ENCODE measurements at regions not wholly inside any gene's neighbourhood (a gene's known extent, or its start where the extent isn't known, plus 50 kb on each side); places are given as distances from the start of the nearest gene placed in this dataset.

DNA sequence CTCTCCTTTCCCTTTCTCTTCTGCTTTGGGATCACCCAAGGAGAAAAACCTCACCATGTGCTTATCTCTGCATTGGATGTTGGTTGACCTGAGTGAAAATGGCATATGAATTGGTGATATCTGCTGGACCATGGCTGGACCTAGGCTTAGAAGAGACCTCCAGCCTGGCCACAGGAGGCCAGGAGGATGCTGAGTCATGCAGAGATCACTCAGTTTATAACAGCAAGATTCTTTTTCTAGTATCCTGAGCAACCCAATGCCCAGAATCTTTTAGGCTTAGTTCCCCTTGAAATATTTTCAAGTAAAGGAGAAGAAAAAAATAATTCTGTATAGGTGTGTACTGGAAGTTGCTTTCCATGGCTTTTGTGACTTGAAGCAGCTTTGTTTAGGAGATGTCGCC lies 236.3 kb downstream of the KLF6 start:
- no peak overlapping the region for H3K4me3 ChIP-seq (ENCODE audit: control extremely low read depth in 1 of 5, extremely low read depth in 1 of 5, insufficient read depth in 1 of 5, low read depth in 2 of 5, low read length in 4 of 5)
- DNase-seq = no peak
- peaks cover 8 to 10% of the 10 kb centered on the region in 2 donors for H3K4me1 ChIP-seq (ENCODE audit: control insufficient read depth in 2 of 2, insufficient read depth in 2 of 2, low read length in 2 of 2)
- no peak overlapping the region for H3K9ac ChIP-seq (ENCODE audit: low read length)
- peaks cover 0 to 4% (median 0%) of the 10 kb centered on the region in 3 donors for H3K9me3 ChIP-seq (ENCODE audit: control extremely low read depth in 1 of 3, control insufficient read depth in 2 of 3, insufficient read depth in 1 of 3, low read length in 2 of 3)
- H3K4me2 ChIP-seq (replicated peaks; ENCODE audit: low read depth, low read length, poor library complexity, severe bottlenecking) = no peak overlapping the region
- H3K27me3 ChIP-seq (replicated peaks in 1 of 4; ENCODE audit: control extremely low read depth in 1 of 4, control insufficient read depth in 3 of 4, insufficient read depth in 4 of 4, low read length in 3 of 4) = no peaks in the 10 kb centered on the region
- Mint-ChIP-seq H3K27ac (no peak overlapping the region), H3K4me3 (no peak overlapping the region), H3K27me3 (no peaks in the 10 kb centered on the region), H3K4me1 (peaks cover 16% of the 10 kb centered on the region), H3K9me3 (ENCODE audit: insufficient read depth) (peaks cover 4% of the 10 kb centered on the region)
- H3K79me2 ChIP-seq (ENCODE audit: control insufficient read depth, insufficient read depth, low read length) = no peaks in the 10 kb centered on the region
- H3K36me3 ChIP-seq (replicated peaks in 1 of 2; ENCODE audit: control extremely low read depth in 1 of 2, control insufficient read depth in 1 of 2, extremely low read depth in 1 of 2, insufficient read depth in 2 of 2, low read length in 1 of 2) = no peaks in the 10 kb centered on the region
- H3K27ac ChIP-seq (ENCODE audit: low read length in 2 of 2) = no peak overlapping the region
- ChIA-PET POLR2A (no interaction called here), CTCF (no interaction called here)
- H2AFZ ChIP-seq (ENCODE audit: insufficient read depth, low read depth, low read length, poor library complexity, severe bottlenecking) = no peak overlapping the region
- intact Hi-C loops (cut with micrococcal nuclease) = no loop called here
- TF ChIP-seq CTCF (IDR thresholded peaks at IDR 0.05) (no peak), EZH2 (IDR thresholded peaks at IDR 0.05; ENCODE audit: borderline replicate concordance, insufficient read depth, low read depth, low read length, poor library complexity, severe bottlenecking) (no peak)
- ATAC-seq (ENCODE audit: low read depth) = no peak
- H4K20me1 ChIP-seq (ENCODE audit: control insufficient read depth, insufficient read depth, low read length, poor library complexity, severe bottlenecking) = no peaks in the 10 kb centered on the region
- WGBS (ENCODE audit: insufficient coverage) = no CpG with 5 or more reads among the region's 1 CpG

DNA sequence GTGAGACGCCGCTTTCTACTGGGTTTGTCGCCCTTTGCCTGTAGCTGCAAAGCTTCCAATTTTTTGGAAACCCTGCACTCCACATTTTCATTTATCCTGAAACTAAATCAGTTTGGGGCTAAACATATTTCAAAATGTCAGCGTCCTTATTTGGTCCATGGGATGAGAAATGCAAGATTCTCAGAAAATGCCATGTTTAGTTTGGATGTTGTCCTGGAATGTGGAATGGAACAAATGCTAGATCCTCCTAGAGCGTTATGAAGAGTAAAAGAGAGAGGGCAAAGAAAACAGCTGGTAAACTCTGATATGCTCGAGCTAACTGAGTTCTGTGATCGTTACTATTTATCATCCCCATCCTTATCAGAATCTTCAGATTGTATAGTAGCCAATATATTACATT lies 236.9 kb downstream of the KLF6 start:
- TF ChIP-seq EZH2 (IDR thresholded peaks at IDR 0.05; ENCODE audit: borderline replicate concordance, insufficient read depth, low read depth, low read length, poor library complexity, severe bottlenecking) = no peak
- no peak for TF ChIP-seq CTCF (IDR thresholded peaks at IDR 0.05)
- H3K27me3 Mint-ChIP-seq = no peaks in the 10 kb centered on the region
- H3K36me3 ChIP-seq (replicated peaks in 1 of 2; ENCODE audit: control extremely low read depth in 1 of 2, control insufficient read depth in 1 of 2, extremely low read depth in 1 of 2, insufficient read depth in 2 of 2, low read length in 1 of 2) = no peaks in the 10 kb centered on the region
- no peak overlapping the region for H2AFZ ChIP-seq (ENCODE audit: insufficient read depth, low read depth, low read length, poor library complexity, severe bottlenecking)
- H3K27ac Mint-ChIP-seq = no peak overlapping the region
- peaks cover 16% of the 10 kb centered on the region for H3K4me1 Mint-ChIP-seq
- H3K79me2 ChIP-seq (ENCODE audit: control insufficient read depth, insufficient read depth, low read length) = no peaks in the 10 kb centered on the region
- no peak overlapping the region for H3K9ac ChIP-seq (ENCODE audit: low read length)
- H3K4me2 ChIP-seq (replicated peaks; ENCODE audit: low read depth, low read length, poor library complexity, severe bottlenecking) = no peak overlapping the region
- peaks cover 4% of the 10 kb centered on the region for H3K9me3 Mint-ChIP-seq (ENCODE audit: insufficient read depth)
- H3K4me3 Mint-ChIP-seq = no peak overlapping the region
- H3K27ac ChIP-seq (ENCODE audit: low read length in 2 of 2) = no peak overlapping the region
- no peak for ATAC-seq (ENCODE audit: low read depth)
- POLR2A ChIA-PET = no interaction called here
- intact Hi-C loops (cut with micrococcal nuclease) = no loop called here
- DNase-seq = no peak
- no peaks in the 10 kb centered on the region for H3K27me3 ChIP-seq (replicated peaks in 1 of 4; ENCODE audit: control extremely low read depth in 1 of 4, control insufficient read depth in 3 of 4, insufficient read depth in 4 of 4, low read length in 3 of 4)
- no CpG with 5 or more reads among the region's 7 CpGs for WGBS (ENCODE audit: insufficient coverage)
- peaks cover 8 to 10% of the 10 kb centered on the region in 2 donors for H3K4me1 ChIP-seq (ENCODE audit: control insufficient read depth in 2 of 2, insufficient read depth in 2 of 2, low read length in 2 of 2)
- no peak overlapping the region for H3K4me3 ChIP-seq (ENCODE audit: control extremely low read depth in 1 of 5, extremely low read depth in 1 of 5, insufficient read depth in 1 of 5, low read depth in 2 of 5, low read length in 4 of 5)
- CTCF ChIA-PET = no interaction called here
- peaks cover 0 to 4% (median 0%) of the 10 kb centered on the region in 3 donors for H3K9me3 ChIP-seq (ENCODE audit: control extremely low read depth in 1 of 3, control insufficient read depth in 2 of 3, insufficient read depth in 1 of 3, low read length in 2 of 3)
- no peaks in the 10 kb centered on the region for H4K20me1 ChIP-seq (ENCODE audit: control insufficient read depth, insufficient read depth, low read length, poor library complexity, severe bottlenecking)

Data from B cell (primary cell).